Endothelial cell of umbilical vein (primary cell): ENCODE measurements at regions not wholly inside any gene's neighbourhood (a gene's known extent, or its start where the extent isn't known, plus 50 kb on each side); places are given as distances from the start of the nearest gene placed in this dataset.

ENCODE experiments used
- BruUV-seq: library from RNA; stranded (reverse); fragments of 400-500 nt; replicated peaks from 2 replicates; lab custom pipeline; 2021; lab: Mats Ljungman, UMichigan
- CTCF ChIA-PET: fragments of 300-600, 350-600 bp; sonication (Branson Sonifier 250); formaldehyde crosslinking; loops from one replicate; lab custom pipeline; 2021; ENCODE audit warnings: antibody characterized with exemption, inconsistent platforms; lab: Charles Lee
- POLR2A ChIA-PET: fragments of 300-600, 350-600 bp; sonication (Branson Sonifier 250); formaldehyde crosslinking; loops from one replicate; lab custom pipeline; 2021; ENCODE audit warnings: antibody characterized with exemption, inconsistent platforms; lab: Charles Lee
- DNase-seq: peaks from one replicate; pipeline ENCODE4 v3.0.0-alpha.2; 2011; ENCODE audit warnings: low read depth, low spot score
- FAIRE-seq: peaks from 2 replicates; lab custom pipeline; 2011; peaks lifted over from hg19 to GRCh38; lab: Jason Lieb, UNC
- H2AFZ ChIP-seq: 2 replicates; pipeline ENCODE4 v1.6.0; 2012; ENCODE audit warnings: low read depth, low read length, control low read depth, inconsistent platforms
- H3K27ac ChIP-seq: 2 replicates; pipeline ENCODE4 v1.5.1; 2011; ENCODE audit warnings: low read depth, mild to moderate bottlenecking, control low read depth, low read length, moderate library complexity; ENCODE audit not compliant: insufficient read depth
- H3K27me3 ChIP-seq, 2 experiments: 2 replicates each; pipeline versions ENCODE4 v1.6.0 to v1.6.1; 2011; ENCODE audit warnings: low read length in 2 of 2, mixed read lengths in 1 of 2; ENCODE audit not compliant: control insufficient read depth in 2 of 2, insufficient read depth in 2 of 2
- H3K36me3 ChIP-seq, 2 experiments: 2 replicates in 1 of 2; 3 replicates in 1 of 2; pipeline ENCODE4 v1.5.1; 2011; ENCODE audit warnings: low read length in 2 of 2, mild to moderate bottlenecking in 1 of 2, moderate library complexity in 1 of 2; ENCODE audit not compliant: control insufficient read depth in 2 of 2, insufficient read depth in 2 of 2; ENCODE audit errors: extremely low read depth in 1 of 2
- H3K4me1 ChIP-seq: 3 replicates; pipeline ENCODE4 v1.5.1; 2011; ENCODE audit warnings: mild to moderate bottlenecking, low read length; ENCODE audit not compliant: control insufficient read depth, insufficient read depth; ENCODE audit errors: extremely low read depth
- H3K4me2 ChIP-seq: 2 replicates; pipeline ENCODE4 v1.6.1; 2011; ENCODE audit warnings: low read length, control low read depth, mixed read lengths; ENCODE audit not compliant: insufficient read depth
- H3K4me3 ChIP-seq, 3 experiments: fragments of 200-600 bp in 1 of 3; sonication (generic), shearing (Covaris generic) in 1 of 3; replicated peaks in 1 of 3; 2 replicates each; pipeline ENCODE4 v1.5.1; 2011 to 2016; ENCODE audit warnings: control low read depth in 3 of 3, low read length in 3 of 3, mild to moderate bottlenecking in 2 of 3, inconsistent platforms in 1 of 3, low read depth in 1 of 3, moderate library complexity in 1 of 3; ENCODE audit not compliant: insufficient read depth in 1 of 3
- H3K79me2 ChIP-seq: 2 replicates; pipeline ENCODE4 v1.6.0; 2012; ENCODE audit warnings: low read length, inconsistent platforms; ENCODE audit not compliant: control insufficient read depth, insufficient read depth
- H3K9ac ChIP-seq: replicated peaks from 2 replicates; pipeline ENCODE3; 2011; ENCODE audit warnings: low read length, control low read depth; ENCODE audit not compliant: insufficient read depth; ENCODE audit errors: extremely low read depth
- H3K9me1 ChIP-seq: replicated peaks from 3 replicates; pipeline ENCODE4 v1.6.0; 2011; ENCODE audit warnings: mild to moderate bottlenecking, low read length; ENCODE audit not compliant: control insufficient read depth, insufficient read depth; ENCODE audit errors: extremely low read depth
- H3K9me3 ChIP-seq: replicated peaks from 2 replicates; pipeline ENCODE4 v1.5.1; 2012; ENCODE audit warnings: low read length, inconsistent platforms; ENCODE audit not compliant: control insufficient read depth, insufficient read depth
- H4K20me1 ChIP-seq: replicated peaks from 2 replicates; pipeline ENCODE3; 2011; ENCODE audit warnings: mild to moderate bottlenecking, low read length; ENCODE audit not compliant: control insufficient read depth, insufficient read depth; ENCODE audit errors: extremely low read depth
- EZH2 ChIP-seq: IDR thresholded peaks from 2 replicates; pipeline ENCODE4 v1.6.1; 2012; ENCODE audit warnings: borderline replicate concordance, low read depth, mild to moderate bottlenecking, moderate library complexity, low read length, inconsistent platforms; ENCODE audit not compliant: severe bottlenecking
- FOS ChIP-seq: IDR thresholded peaks from 2 replicates; pipeline ENCODE4 v1.6.1; 2011; ENCODE audit warnings: mild to moderate bottlenecking, low read length, moderate library complexity, borderline replicate concordance; ENCODE audit not compliant: insufficient read depth
- GATA2 ChIP-seq: IDR thresholded peaks from 2 replicates; pipeline ENCODE4 v1.7.0; 2011; ENCODE audit warnings: low read depth, mild to moderate bottlenecking, moderate library complexity, mixed read lengths, low read length; ENCODE audit not compliant: insufficient read length, insufficient read depth
- JUN ChIP-seq: IDR thresholded peaks from 2 replicates; pipeline ENCODE4 v1.6.1; 2011; ENCODE audit warnings: borderline replicate concordance, low read depth; ENCODE audit not compliant: insufficient read length, insufficient read depth
- MYC ChIP-seq: IDR thresholded peaks from one replicate; pipeline ENCODE4 v1.6.1; 2011; ENCODE audit warnings: mild to moderate bottlenecking, low read depth, low read length
- POLR2A ChIP-seq: IDR thresholded peaks from 2 replicates; pipeline ENCODE4 v1.6.1; 2012; ENCODE audit warnings: low read depth, mild to moderate bottlenecking, control low read depth, low read length
- POLR2AphosphoS5 ChIP-seq: IDR thresholded peaks from 2 replicates; pipeline ENCODE4 v1.6.1; 2012; ENCODE audit warnings: low read depth, mild to moderate bottlenecking, control low read depth, low read length, moderate library complexity; ENCODE audit not compliant: insufficient read depth
- dilution Hi-C: fragments of 300-500 bp; cut with MboI; formaldehyde crosslinking; loops from one replicate; pipeline ENCODE4 v1.15.0; 2019; ENCODE audit warnings: low sequenced_read_pairs; ENCODE audit not compliant: extremely low pct_ligation_motif_present
- intact Hi-C: fragments of 100-400 bp; cut with micrococcal nuclease; formaldehyde crosslinking; loops from one replicate; pipeline ENCODE4 v1.10.0; 2022
- TF ChIP-seq, protein P1 (sequence below), 2 donors: IDR thresholded peaks; 1 replicate in 1 of 2; 2 replicates in 1 of 2; pipeline ENCODE4 v1.5.1; 2011; ENCODE audit warnings: low read length in 2 of 2, mild to moderate bottlenecking in 2 of 2, moderate library complexity in 2 of 2, control low read depth in 1 of 2, inconsistent platforms in 1 of 2, low read depth in 1 of 2; ENCODE audit not compliant: insufficient read depth in 1 of 2; ENCODE audit errors: extremely low read depth in 1 of 2
- TF ChIP-seq, protein P2 (sequence below): IDR thresholded peaks from 2 replicates; pipeline ENCODE4 v1.6.1; 2011; ENCODE audit not compliant: insufficient read depth, insufficient read length

DNA sequence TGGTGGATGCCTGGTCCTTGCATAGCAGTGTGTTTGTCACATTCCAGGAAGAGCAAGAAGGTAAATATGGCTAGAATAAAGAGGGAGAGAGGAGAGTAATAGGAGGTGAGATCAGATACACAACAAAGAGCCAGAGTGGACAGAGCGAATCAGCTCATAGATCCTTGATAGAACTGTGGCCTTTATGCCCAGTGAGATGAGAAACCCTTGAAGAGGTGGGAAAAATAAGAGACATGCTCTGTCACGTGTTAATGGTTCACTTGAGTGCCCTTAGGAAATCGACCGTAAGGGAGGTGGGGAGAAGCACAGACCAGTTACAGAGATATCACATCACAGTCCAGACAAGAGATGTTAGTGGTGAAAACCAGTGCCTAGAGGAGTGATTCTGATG lies 84.7 kb upstream of the RAB27B start:
- Histone ChIP-seq H3K4me2 (no peak overlapping the region), H4K20me1 (no peaks in the 10 kb centered on the region), H3K9ac (no peak overlapping the region), H2AFZ (no peak overlapping the region), H3K27ac (no peak overlapping the region), H3K9me1 (no peaks in the 10 kb centered on the region), H3K27me3 (no peaks in the 10 kb centered on the region), H3K79me2 (no peaks in the 10 kb centered on the region), H3K9me3 (no peaks in the 10 kb centered on the region), H3K36me3 (no peaks in the 10 kb centered on the region), H3K4me1 (peaks cover 7% of the 10 kb centered on the region), H3K4me3 (no peak overlapping the region)
- TF ChIP-seq GATA2 = no peak
- TF ChIP-seq POLR2A = no peak
- TF ChIP-seq, protein P1, sequence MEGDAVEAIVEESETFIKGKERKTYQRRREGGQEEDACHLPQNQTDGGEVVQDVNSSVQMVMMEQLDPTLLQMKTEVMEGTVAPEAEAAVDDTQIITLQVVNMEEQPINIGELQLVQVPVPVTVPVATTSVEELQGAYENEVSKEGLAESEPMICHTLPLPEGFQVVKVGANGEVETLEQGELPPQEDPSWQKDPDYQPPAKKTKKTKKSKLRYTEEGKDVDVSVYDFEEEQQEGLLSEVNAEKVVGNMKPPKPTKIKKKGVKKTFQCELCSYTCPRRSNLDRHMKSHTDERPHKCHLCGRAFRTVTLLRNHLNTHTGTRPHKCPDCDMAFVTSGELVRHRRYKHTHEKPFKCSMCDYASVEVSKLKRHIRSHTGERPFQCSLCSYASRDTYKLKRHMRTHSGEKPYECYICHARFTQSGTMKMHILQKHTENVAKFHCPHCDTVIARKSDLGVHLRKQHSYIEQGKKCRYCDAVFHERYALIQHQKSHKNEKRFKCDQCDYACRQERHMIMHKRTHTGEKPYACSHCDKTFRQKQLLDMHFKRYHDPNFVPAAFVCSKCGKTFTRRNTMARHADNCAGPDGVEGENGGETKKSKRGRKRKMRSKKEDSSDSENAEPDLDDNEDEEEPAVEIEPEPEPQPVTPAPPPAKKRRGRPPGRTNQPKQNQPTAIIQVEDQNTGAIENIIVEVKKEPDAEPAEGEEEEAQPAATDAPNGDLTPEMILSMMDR (IDR thresholded peaks at IDR 0.05; ENCODE audit: extremely low read depth in 1 of 2, insufficient read depth in 1 of 2, low read depth in 1 of 2, low read length in 2 of 2) = no peak
- TF ChIP-seq FOS = no peak
- TF ChIP-seq MYC = no peak
- TF ChIP-seq, protein P2, sequence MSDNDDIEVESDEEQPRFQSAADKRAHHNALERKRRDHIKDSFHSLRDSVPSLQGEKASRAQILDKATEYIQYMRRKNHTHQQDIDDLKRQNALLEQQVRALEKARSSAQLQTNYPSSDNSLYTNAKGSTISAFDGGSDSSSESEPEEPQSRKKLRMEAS = no peak
- no peak for TF ChIP-seq POLR2AphosphoS5
- no peak for TF ChIP-seq JUN
- no peak for TF ChIP-seq EZH2
- POLR2A ChIA-PET = no interaction called here
- intact Hi-C loops = no loop called here
- BruUV-seq = no TSS peak
- dilution Hi-C loops = no loop called here
- DNase-seq (no peak), FAIRE-seq (no peak)
- CTCF ChIA-PET = no interaction called here
